ENCODE measurements at regions not wholly inside any gene's neighbourhood (a gene's known extent, or its start where the extent isn't known, plus 50 kb on each side); places are given as distances from the start of the nearest gene placed in this dataset.

GRCh38 chr5:86768699-86769202 lies 151.0 kb downstream of the COX7C start:
- in situ Hi-C loops (cut with HindIII; ENCODE audit: low sequenced_read_pairs), result no loop called here

GRCh38 chr5:86780018-86780417 lies 162.3 kb downstream of the COX7C start:
- in situ Hi-C loops (cut with HindIII; ENCODE audit: low sequenced_read_pairs), result no loop called here

DNA sequence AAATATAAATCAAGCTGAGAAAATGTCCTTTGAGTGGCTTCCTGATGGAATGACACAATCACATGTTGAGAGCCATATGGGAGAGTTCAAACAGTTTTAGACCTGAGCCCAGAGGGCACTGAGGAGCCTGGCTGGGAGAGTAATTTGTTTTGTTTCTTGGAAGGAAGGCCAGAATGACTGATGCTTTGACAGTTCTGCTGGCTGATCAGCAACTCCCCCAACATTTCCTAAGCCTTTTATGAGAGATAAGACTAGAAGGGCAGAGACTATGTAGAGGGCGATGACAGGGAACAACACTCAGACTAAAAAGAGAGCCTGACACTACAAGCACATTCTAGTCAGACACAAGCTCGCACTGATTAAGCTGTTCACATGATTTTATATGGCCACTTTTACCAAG lies 169.2 kb downstream of the COX7C start:
- in situ Hi-C loops (cut with HindIII; ENCODE audit: low sequenced_read_pairs), result no loop called here

- in situ Hi-C loops (cut with HindIII; ENCODE audit: low sequenced_read_pairs), result no loop called here
Observed at GRCh38 chr5:86795659-86796058, 177.9 kb downstream of the COX7C start.

DNA sequence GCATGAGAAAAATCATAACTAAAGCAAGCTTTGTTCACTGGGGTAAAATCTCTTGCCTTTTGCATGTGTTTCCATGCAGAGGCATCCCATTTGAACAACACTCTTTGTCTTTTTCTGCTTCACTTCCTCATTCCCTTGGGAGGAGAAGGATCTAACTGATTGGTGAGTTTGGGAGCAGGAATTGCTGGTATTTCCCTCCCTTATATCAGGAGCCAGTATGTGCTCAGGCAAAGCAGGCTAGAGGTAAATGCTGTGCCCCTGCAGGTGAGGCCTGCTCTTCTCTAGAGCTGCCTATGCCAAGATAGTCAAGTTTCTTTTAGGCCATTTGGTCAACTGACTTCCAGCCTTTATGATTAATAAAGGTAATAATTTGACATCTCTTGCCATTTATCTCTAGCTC lies 179.9 kb downstream of the COX7C start:
- in situ Hi-C loops (cut with HindIII; ENCODE audit: low sequenced_read_pairs), result no loop called here

GRCh38 chr5:86806206-86806605 lies 188.5 kb downstream of the COX7C start:
- in situ Hi-C loops (cut with HindIII; ENCODE audit: low sequenced_read_pairs), result no loop called here

DNA sequence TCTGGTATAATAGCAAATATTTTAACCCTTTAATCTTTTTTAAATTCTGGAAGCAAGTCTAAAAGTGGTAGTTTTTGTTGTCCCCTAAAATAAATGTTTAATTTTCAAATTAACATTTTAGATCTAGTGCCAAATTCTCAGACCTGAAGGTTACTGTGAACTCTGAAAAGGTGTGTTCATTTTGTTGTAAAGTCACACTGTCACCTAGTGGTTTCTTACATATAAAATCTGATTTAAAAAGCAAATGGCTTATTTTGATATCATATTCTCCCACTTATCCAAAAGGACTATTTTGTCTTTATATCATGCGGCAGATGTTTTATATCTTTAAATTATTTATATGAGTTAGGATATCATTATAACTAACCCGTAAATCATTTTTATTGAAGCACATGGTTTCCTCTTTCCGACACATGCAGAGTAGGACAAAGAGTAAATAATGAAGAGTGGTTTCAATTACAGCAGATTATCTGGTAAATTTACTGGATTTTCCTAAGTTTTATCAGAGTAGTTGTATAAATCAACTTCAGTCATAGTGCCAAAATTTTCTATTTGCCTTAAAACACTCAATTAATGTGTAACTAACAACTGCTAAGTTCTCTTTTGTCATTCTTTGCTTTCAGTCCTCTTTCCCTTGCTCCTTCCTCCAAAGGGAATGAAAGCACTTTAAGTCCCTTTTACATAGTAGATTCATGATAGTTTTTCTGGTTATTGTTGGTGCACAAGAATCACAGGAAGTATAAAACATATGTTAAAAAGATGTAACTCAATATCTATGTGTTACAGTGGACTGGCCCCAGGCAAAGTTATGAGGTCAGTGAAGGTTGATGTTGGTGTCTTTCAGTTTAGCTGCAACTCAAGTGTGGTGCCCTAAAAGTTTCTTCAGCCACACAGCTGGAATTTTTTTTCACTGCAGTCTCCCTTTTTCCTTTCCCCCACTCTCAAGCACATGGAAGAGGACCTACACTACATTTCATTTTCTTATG lies 189.6 kb downstream of the COX7C start:
- in situ Hi-C loops (cut with HindIII; ENCODE audit: low sequenced_read_pairs), result no loop called here

- in situ Hi-C loops (cut with HindIII; ENCODE audit: low sequenced_read_pairs), result no loop called here
Observed at GRCh38 chr5:86814315-86814714, 196.6 kb downstream of the COX7C start.

- in situ Hi-C loops (cut with HindIII; ENCODE audit: low sequenced_read_pairs), result no loop called here
Observed at GRCh38 chr5:86814907-86815306, 197.2 kb downstream of the COX7C start.

DNA sequence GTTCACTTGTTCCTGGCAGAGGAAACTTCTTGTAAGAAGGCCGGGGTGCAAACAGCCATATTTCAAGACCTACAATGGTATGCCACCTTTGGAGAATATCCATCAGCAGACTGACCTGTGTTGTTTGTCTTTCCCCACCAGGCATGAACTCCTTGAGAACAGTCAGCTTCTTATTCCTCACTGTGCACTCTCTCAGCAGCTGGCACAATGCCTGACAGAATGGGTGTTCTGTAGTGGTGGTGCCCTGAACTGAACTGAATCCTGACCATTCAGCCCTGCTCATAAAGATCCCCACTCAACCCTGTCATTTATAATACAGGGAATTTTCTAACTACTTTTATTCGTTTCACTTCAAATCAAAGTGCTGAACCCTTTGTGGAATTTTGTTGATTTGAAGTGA lies 206.9 kb downstream of the COX7C start:
- in situ Hi-C loops (cut with HindIII; ENCODE audit: low sequenced_read_pairs), result no loop called here

GRCh38 chr5:86831128-86831527 lies 213.4 kb downstream of the COX7C start:
- in situ Hi-C loops (cut with HindIII; ENCODE audit: low sequenced_read_pairs), result no loop called here

DNA sequence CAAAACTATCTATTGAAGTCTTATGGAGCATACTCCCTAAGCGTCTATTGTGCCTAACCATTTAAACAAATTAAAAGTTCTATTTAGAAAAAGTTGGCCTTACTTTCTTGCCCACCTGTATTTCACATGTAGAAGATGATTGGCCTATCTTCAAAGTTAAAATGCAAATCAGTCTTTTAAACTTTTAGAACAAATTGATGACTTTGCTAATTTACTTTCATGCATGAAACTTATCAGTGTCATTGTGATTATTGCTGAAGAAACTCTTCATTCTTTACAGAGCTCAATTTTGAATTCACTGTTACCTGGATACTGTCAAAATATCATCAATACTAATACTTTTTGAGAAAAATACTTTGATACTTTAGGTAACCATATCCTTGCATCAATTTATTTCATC lies 216.1 kb downstream of the COX7C start:
- in situ Hi-C loops (cut with HindIII; ENCODE audit: low sequenced_read_pairs), result no loop called here

- in situ Hi-C loops (cut with HindIII; ENCODE audit: low sequenced_read_pairs), result no loop called here
Observed at GRCh38 chr5:86837610-86838009, 219.9 kb downstream of the COX7C start.

DNA sequence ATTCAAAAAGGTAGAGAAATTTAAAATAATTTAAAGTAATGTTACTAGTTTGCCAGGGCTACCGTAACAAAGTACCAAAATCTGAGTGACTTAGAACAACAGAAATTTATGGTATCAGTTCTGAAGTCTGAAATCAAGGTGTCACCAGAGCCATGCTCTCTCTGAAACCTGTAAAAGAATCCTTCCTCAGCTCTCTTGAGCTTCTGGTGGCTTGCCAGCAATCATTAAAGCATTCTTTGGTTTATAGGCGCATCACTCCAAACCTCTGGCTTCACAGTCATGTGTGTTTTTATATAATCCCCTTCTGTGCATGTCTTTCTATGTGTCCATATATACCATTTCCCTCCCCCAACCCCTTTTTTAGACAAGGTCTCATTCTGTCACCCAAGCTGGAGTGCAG lies 220.3 kb downstream of the COX7C start:
- in situ Hi-C loops (cut with HindIII; ENCODE audit: low sequenced_read_pairs), result no loop called here

DNA sequence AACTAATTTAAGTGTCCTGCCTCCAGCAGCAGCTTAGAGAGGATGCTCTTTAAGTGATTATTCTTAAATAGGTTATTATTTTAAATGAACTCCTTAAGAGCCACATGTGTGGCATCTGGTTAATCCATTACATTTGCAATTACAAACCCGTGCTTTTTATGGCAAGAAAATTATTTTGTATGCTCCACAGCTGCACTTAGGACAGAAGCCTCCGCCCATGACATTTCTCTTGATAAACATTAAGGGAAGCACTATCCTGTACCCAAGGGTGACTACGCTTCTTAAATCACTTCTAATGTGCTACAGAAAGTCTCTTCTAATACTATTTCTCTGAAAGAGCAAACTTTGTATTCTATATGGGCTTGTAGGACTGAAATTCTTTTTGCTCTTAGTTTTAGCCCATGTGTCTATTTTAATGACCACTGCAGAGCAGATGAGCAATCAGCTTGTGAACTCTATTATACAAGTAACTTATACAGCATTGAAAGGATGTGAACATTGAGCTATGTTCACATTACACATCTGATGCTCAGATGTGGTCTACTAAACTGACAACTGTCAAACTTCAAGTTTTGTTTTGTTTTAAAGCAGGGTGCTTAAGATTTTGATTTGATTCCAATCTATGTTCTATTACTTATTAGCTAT lies 223.4 kb downstream of the COX7C start:
- in situ Hi-C loops (cut with HindIII; ENCODE audit: low sequenced_read_pairs), result no loop called here

- in situ Hi-C loops (cut with HindIII; ENCODE audit: low sequenced_read_pairs), result no loop called here
Observed at GRCh38 chr5:86858442-86858841, 240.7 kb downstream of the COX7C start.

DNA sequence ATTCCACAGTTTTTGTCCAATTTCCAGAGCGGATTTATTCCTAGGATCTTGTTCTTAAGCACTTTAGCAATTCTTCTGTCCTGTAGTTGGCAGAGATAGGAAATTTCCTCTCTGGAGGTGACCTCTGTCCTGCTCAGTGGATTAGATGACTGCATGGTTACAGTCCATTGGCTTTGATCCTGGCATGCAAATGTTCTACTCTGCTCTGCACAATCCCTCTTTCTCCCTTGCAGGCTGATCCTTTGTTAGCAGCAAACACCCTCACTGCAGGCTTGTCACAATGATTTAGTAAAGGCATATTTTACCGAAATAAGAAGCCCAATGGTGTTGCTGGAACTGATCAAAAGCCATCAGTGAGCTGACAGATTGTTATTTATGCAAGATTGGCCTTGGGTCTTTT lies 243.8 kb downstream of the COX7C start:
- in situ Hi-C loops (cut with HindIII; ENCODE audit: low sequenced_read_pairs), result no loop called here

GRCh38 chr5:86862093-86862492 lies 244.4 kb downstream of the COX7C start:
- in situ Hi-C loops (cut with HindIII; ENCODE audit: low sequenced_read_pairs), result no loop called here

DNA sequence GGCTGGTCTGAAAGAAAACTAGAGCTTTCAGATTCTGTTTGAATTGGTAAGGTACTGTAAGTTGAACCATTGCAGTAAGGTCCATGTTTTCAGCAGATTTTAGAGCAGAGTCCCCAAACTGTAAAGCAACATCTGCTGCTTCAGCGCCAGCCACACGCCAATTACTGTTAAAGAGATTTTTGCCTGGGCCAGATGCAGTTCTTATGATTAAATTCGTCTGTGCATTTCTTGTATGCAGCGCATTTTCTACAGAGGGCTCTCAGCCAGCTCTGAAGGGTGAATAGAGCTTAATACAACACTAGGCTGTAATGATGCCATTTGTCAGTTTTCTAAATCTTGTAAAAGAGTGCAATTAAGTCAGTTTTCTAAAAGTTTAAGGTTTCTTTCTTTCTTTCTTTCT lies 246.3 kb downstream of the COX7C start:
- in situ Hi-C loops (cut with HindIII; ENCODE audit: low sequenced_read_pairs), result no loop called here

DNA sequence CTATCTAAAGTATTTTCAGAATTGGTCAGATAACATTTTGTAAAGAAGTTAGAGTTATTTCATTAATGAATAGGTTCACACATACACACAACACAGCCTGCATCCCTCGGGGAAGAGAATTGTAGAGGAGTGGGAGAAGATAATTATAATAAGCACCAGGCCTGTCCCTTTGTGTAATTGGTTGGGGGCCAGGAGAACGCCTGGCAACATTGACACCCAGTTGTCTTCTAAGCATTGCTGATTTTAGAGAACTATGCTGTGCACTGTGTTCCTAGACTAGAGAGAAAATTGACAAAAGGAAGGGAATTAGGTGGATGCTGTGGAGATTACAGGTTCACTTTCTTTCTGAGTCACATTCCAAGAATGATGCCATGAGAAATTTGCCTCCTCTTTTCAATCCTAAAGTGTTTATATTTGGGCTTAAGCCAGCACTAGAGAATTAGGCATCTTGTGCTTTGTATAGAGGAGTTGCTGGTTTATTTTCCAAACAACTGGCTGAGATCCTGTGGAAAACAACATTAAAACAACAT lies 247.6 kb downstream of the COX7C start:
- in situ Hi-C loops (cut with HindIII; ENCODE audit: low sequenced_read_pairs), result no loop called here

DNA sequence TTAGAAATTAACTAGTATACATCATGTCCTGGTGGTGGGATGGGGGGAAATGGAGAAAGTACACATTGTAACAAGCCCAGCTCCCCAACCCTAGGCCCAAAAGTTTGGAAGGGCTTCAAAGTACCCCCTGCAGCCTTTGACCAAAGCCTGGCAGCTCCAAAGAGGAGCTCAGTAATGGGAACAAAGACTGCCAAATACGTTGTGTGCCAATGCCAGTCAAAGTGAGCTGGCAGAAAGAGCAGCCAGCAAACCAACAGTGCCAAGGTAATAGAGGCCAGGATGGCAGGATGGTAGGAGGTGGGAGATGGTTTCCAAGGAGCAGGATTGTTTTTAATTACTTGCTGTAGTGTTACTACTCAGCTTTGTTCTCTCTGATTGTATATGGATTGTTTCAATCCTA lies 248.3 kb downstream of the COX7C start:
- in situ Hi-C loops (cut with HindIII; ENCODE audit: low sequenced_read_pairs), result no loop called here

DNA sequence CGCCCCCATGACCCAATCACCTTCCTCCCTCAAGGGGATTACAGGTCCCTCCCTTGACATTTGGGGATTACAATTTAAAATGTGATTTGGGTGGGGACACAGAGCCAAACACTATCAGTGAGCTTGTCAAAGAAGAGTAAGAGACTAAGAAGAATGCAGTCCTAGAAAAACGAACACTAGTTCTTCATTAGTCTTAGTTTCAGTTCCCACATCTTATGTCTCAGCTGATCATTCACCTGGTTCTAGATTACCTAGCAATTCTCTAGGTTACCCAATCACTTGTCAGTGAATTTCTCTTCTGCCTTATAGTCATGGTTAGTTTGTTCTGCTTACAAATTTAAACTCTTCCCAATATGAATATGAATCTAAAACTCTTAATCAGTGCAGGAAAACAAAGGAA lies 251.5 kb downstream of the COX7C start:
- in situ Hi-C loops (cut with HindIII; ENCODE audit: low sequenced_read_pairs), result no loop called here
